ENCODE measurements at regions not wholly inside any gene's neighbourhood (a gene's known extent, or its start where the extent isn't known, plus 50 kb on each side); places are given as distances from the start of the nearest gene placed in this dataset.
A peak's percentile ranks its signal among the peaks of the same experiment; 100 is the strongest.

GRCh38 chr4:112801341-112801740 lies 164.4 kb downstream of the LARP7 start:
- DNase-seq (ENCODE audit: low read depth in 2 of 2), result no peak
- H3K4me3 ChIP-seq (replicated peaks in 1 of 2; ENCODE audit: low read depth in 2 of 2, low read length in 2 of 2), result no peak overlapping the region
- TF ChIP-seq CTCF (IDR thresholded peaks at IDR 0.05; ENCODE audit: low read depth, low read length), result no peak

DNA sequence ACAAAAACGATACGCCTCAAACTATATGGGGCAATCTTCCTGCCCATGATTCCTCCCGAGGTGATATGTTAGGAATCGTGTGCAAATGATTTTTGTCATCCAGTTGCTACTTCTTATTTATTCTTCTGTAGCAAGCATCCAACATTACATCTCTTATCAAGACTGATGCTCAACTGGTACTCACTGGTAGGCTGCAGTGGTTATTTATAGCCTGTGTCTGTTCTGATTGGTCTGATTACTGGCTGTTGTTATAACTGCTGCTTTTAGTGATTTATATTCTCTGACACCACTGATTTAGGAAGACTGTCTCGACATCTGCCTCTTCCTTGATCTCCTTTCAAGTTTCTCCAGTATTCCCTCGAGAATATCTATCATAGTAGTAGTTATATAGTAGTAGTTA lies 165.8 kb downstream of the LARP7 start:
- no peak for TF ChIP-seq CTCF (IDR thresholded peaks at IDR 0.05; ENCODE audit: low read depth, low read length)
- no peak for DNase-seq (ENCODE audit: low read depth in 2 of 2)
- no peak overlapping the region for H3K4me3 ChIP-seq (replicated peaks in 1 of 2; ENCODE audit: low read depth in 2 of 2, low read length in 2 of 2)

- H3K4me3 ChIP-seq (replicated peaks in 1 of 2; ENCODE audit: low read depth in 2 of 2, low read length in 2 of 2), result no peak overlapping the region
- no peak for TF ChIP-seq CTCF (IDR thresholded peaks at IDR 0.05; ENCODE audit: low read depth, low read length)
- DNase-seq (ENCODE audit: low read depth in 2 of 2), result no peak
These were observed 170.1 kb downstream of the LARP7 start for GRCh38 chr4:112807083-112807482.

DNA sequence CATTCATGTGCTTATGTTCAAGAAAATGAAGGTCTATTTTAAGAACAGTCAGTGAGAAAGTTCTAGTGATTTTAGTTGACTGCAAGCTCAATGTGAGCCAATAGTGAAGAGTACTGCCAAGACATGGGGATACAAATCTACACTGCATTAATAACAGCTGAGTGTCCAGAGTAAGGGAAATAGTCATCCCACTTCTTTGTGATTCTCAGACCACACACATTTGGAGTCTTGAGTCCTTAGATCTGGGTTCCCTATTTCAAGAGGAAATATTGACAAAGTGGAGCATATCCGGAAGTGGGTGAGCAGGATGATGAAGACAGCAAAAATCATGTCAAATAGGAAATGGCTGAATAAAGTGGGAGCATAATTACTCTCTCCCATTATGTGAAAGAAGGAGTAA lies 171.1 kb downstream of the LARP7 start:
- DNase-seq (ENCODE audit: low read depth in 2 of 2), result no peak
- TF ChIP-seq CTCF (IDR thresholded peaks at IDR 0.05; ENCODE audit: low read depth, low read length), result no peak
- H3K4me3 ChIP-seq (replicated peaks in 1 of 2; ENCODE audit: low read depth in 2 of 2, low read length in 2 of 2), result no peak overlapping the region

DNA sequence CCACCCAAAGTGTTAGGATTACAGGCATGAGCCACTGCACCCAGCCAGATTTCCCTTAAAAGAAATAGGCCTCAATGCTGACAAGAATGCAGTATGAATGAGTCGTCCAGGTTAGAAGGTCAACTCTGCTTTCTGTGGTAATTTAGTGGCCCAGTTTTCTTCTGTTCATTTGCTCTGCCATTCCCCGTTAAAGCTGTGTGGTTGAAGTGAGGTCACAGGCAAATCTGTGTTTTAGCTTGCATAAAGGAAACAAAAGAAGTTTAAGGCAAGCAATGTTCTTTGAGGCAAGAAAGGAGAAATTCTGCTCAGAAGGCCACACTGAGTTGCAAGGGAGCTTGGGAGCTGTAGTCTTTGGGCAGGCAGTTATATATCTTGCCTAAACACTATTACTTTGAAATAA lies 176.8 kb downstream of the LARP7 start:
- no peak for TF ChIP-seq CTCF (IDR thresholded peaks at IDR 0.05; ENCODE audit: low read depth, low read length)
- H3K4me3 ChIP-seq (replicated peaks in 1 of 2; ENCODE audit: low read depth in 2 of 2, low read length in 2 of 2), result no peak overlapping the region
- peak; percentile 24 to 35 for DNase-seq (ENCODE audit: low read depth in 2 of 2)

GRCh38 chr4:112817933-112818593 lies 181.1 kb downstream of the LARP7 start:
- DNase-seq (ENCODE audit: low read depth in 2 of 2), result peak; percentile 82 to 88
- peak overlapping the region; percentile 33 to 62 for H3K4me3 ChIP-seq (replicated peaks in 1 of 2; ENCODE audit: low read depth in 2 of 2, low read length in 2 of 2)
- no peak for TF ChIP-seq CTCF (IDR thresholded peaks at IDR 0.05; ENCODE audit: low read depth, low read length)

GRCh38 chr4:112818594-112818965 lies 181.6 kb downstream of the LARP7 start:
- TF ChIP-seq CTCF (IDR thresholded peaks at IDR 0.05; ENCODE audit: low read depth, low read length), result no peak
- peak in 1 of 2 donors; percentile 6 for DNase-seq (ENCODE audit: low read depth in 2 of 2)
- H3K4me3 ChIP-seq (replicated peaks in 1 of 2; ENCODE audit: low read depth in 2 of 2, low read length in 2 of 2), result peak overlapping the region; percentile 33 to 62

All from cardiac fibroblast (primary cell).